GM12873 (cell line): ENCODE measurements at regions not wholly inside any gene's neighbourhood (a gene's known extent, or its start where the extent isn't known, plus 50 kb on each side); places are given as distances from the start of the nearest gene placed in this dataset.

Experiments used
- CTCF ChIP-seq: IDR thresholded peaks from 2 replicates; pipeline ENCODE4 v1.5.1; 2012; ENCODE audit warnings: low read depth, mild to moderate bottlenecking, moderate library complexity, low read length, control low read depth; ENCODE audit not compliant: insufficient read depth; ENCODE audit errors: missing control alignments

- TF ChIP-seq CTCF, result no peak
Measured at GRCh38 chr2:8333177-8333831, 348.6 kb upstream of the ID2 start.

- no peak for TF ChIP-seq CTCF
Measured at GRCh38 chr2:8334866-8335325, 347.0 kb upstream of the ID2 start.

GRCh38 chr2:8335801-8336200, 346.1 kb upstream of the ID2 start:
- TF ChIP-seq CTCF, result no peak

GRCh38 chr2:8337321-8337720, 344.5 kb upstream of the ID2 start:
- TF ChIP-seq CTCF, result no peak

GRCh38 chr2:8342407-8342806, 339.4 kb upstream of the ID2 start:
- no peak for TF ChIP-seq CTCF

GRCh38 chr2:8343031-8343430, 338.8 kb upstream of the ID2 start:
- TF ChIP-seq CTCF, result no peak

GRCh38 chr2:8344144-8345097, 337.4 kb upstream of the ID2 start:
- no peak for TF ChIP-seq CTCF
